GM23338 (cell line): ENCODE measurements at regions not wholly inside any gene's neighbourhood (a gene's known extent, or its start where the extent isn't known, plus 50 kb on each side); places are given as distances from the start of the nearest gene placed in this dataset.

Experiments
- ATAC-seq: fragments of 200-7000 bp; cut with Tn5 transposase; 3 replicates; pipeline ENCODE4 v1.9.1; 2020
- DNase-seq: peaks from one replicate; pipeline ENCODE4 v3.0.0-alpha.2; 2015; ENCODE audit warnings: low spot score
- H2AFZ ChIP-seq: fragments of 200-600 bp; sonication (generic); 2 replicates; pipeline ENCODE4 v1.8.0; 2016; ENCODE audit warnings: antibody characterized with exemption, mild to moderate bottlenecking, moderate library complexity
- H3F3A ChIP-seq: fragments of 200-600 bp; sonication (generic); replicated peaks from 2 replicates; pipeline ENCODE4 v1.8.0; 2017; ENCODE audit warnings: antibody characterized with exemption, mixed run types, low read depth
- H3K27ac ChIP-seq: fragments of 200-600 bp; sonication (generic); 2 replicates; pipeline ENCODE4 v1.6.1; 2016; ENCODE audit warnings: low read depth
- H3K27me3 ChIP-seq: fragments of 200-600 bp; sonication (generic); 2 replicates; pipeline ENCODE4 v1.8.0; 2016; ENCODE audit warnings: mild to moderate bottlenecking, mixed run types, moderate library complexity; ENCODE audit not compliant: insufficient read depth
- H3K36me3 ChIP-seq: fragments of 200-600 bp; sonication (generic); 2 replicates; pipeline ENCODE4 v1.8.0; 2016; ENCODE audit warnings: mild to moderate bottlenecking; ENCODE audit not compliant: insufficient read depth
- H3K4me1 ChIP-seq: fragments of 200-600 bp; sonication (generic); 2 replicates; pipeline ENCODE4 v1.8.0; 2016; ENCODE audit warnings: mild to moderate bottlenecking, moderate library complexity; ENCODE audit not compliant: insufficient read depth
- H3K4me2 ChIP-seq: fragments of 200-600 bp; sonication (generic); 2 replicates; pipeline ENCODE4 v1.7.1; 2017; ENCODE audit warnings: mixed run types
- H3K4me3 ChIP-seq: fragments of 200-600 bp; sonication (generic); 2 replicates; pipeline ENCODE4 v1.6.1; 2016; ENCODE audit warnings: mixed run types
- H3K79me2 ChIP-seq: fragments of 200-600 bp; sonication (generic); replicated peaks from 2 replicates; pipeline ENCODE4 v1.8.0; 2017; ENCODE audit warnings: mild to moderate bottlenecking; ENCODE audit not compliant: insufficient read depth
- H3K9me2 ChIP-seq: fragments of 200-600 bp; sonication (generic); 2 replicates; pipeline ENCODE4 v1.8.0; 2017; ENCODE audit not compliant: insufficient read depth
- H4K20me1 ChIP-seq: fragments of 200-600 bp; sonication (generic); replicated peaks from 2 replicates; pipeline ENCODE4 v1.8.0; 2017; ENCODE audit warnings: mild to moderate bottlenecking; ENCODE audit not compliant: insufficient read depth
- H3K27ac Mint-ChIP-seq: 2 replicates; pipeline ENCODE4 v1.8.0; 2020; ENCODE audit warnings: inconsistent platforms, mild to moderate bottlenecking, moderate library complexity, mixed read lengths
- H3K27me3 Mint-ChIP-seq: 3 replicates; pipeline ENCODE4 v1.8.0; 2022; ENCODE audit warnings: low read depth, mild to moderate bottlenecking, moderate library complexity, mixed read lengths, inconsistent platforms; ENCODE audit not compliant: insufficient read depth, poor library complexity
- H3K36me3 Mint-ChIP-seq: 3 replicates; pipeline ENCODE4 v1.8.0; 2021; ENCODE audit warnings: low read depth, mild to moderate bottlenecking, inconsistent platforms, moderate library complexity, mixed read lengths
- H3K4me1 Mint-ChIP-seq: 3 replicates; pipeline ENCODE4 v1.8.0; 2020; ENCODE audit warnings: mild to moderate bottlenecking, inconsistent platforms, mixed read lengths
- H3K4me3 Mint-ChIP-seq: 3 replicates; pipeline ENCODE4 v1.8.0; 2021; ENCODE audit warnings: moderate library complexity, mild to moderate bottlenecking, inconsistent platforms, mixed read lengths
- H3K9me3 Mint-ChIP-seq: 3 replicates; pipeline ENCODE4 v1.8.0; 2020; ENCODE audit warnings: moderate library complexity, mild to moderate bottlenecking, inconsistent platforms, mixed read lengths
- NANOG ChIP-seq: IDR thresholded peaks from 2 replicates; pipeline ENCODE4 v1.6.1; 2016; ENCODE audit warnings: antibody characterized with exemption, borderline replicate concordance
- POLR2AphosphoS5 ChIP-seq: IDR thresholded peaks from 2 replicates; pipeline ENCODE4 v1.6.1; 2016; ENCODE audit warnings: antibody characterized with exemption, low read depth
- ZNF331 ChIP-seq: fragments of 250-450 bp; sonication (Bioruptor Pico); IDR thresholded peaks from 2 replicates; pipeline ENCODE4 v1.5.0; 2020; ENCODE audit warnings: low read depth, mild to moderate bottlenecking, moderate library complexity
- ZNF462 ChIP-seq: fragments of 250-450 bp; sonication (Bioruptor Pico); IDR thresholded peaks from 2 replicates; pipeline ENCODE4 v1.5.0; 2020; ENCODE audit warnings: mild to moderate bottlenecking, moderate library complexity
- TF ChIP-seq, protein P1 (sequence below), 2 experiments: fragments of 200-600 bp in 1 of 2; sonication (generic) in 1 of 2; conservative IDR thresholded peaks; 2 replicates each; pipeline versions ENCODE4 v1.5.1 to v1.6.1; 2016 to 2017; ENCODE audit warnings: antibody characterized with exemption in 2 of 2, low read depth in 2 of 2, mild to moderate bottlenecking in 2 of 2, moderate library complexity in 1 of 2

- H4K20me1 ChIP-seq = no peaks in the 10 kb centered on the region
- no peak overlapping the region for H3K4me2 ChIP-seq
- Mint-ChIP-seq H3K4me1 (peaks cover 2% of the 10 kb centered on the region; the same call in 1 of the 3 replicates), H3K4me3 (no peak overlapping the region), H3K9me3 (peaks cover 16% of the 10 kb centered on the region), H3K36me3 (no peaks in the 10 kb centered on the region; the same call in 2 of the 3 replicates), H3K27me3 (peaks cover 2% of the 10 kb centered on the region), H3K27ac (no peak overlapping the region)
- ATAC-seq = no peak
- no peaks in the 10 kb centered on the region for H3F3A ChIP-seq
- H3K27me3 ChIP-seq = no peaks in the 10 kb centered on the region
- no peaks in the 10 kb centered on the region for H3K36me3 ChIP-seq
- TF ChIP-seq POLR2AphosphoS5 = no peak
- no peak for TF ChIP-seq ZNF462 (CRISPR knock-in tag)
- peaks cover 7% of the 10 kb centered on the region; the same call in 1 of the 2 replicates for H3K4me1 ChIP-seq
- no peak overlapping the region for H2AFZ ChIP-seq
- H3K9me2 ChIP-seq = peaks cover 3% of the 10 kb centered on the region; the same call in 1 of the 2 replicates
- DNase-seq = no peak
- H3K27ac ChIP-seq = no peak overlapping the region
- no peaks in the 10 kb centered on the region for H3K79me2 ChIP-seq
- no peak overlapping the region for H3K4me3 ChIP-seq
Observed at GRCh38 chr1:207214453-207214852, 107.0 kb upstream of the CD55 start.

DNA sequence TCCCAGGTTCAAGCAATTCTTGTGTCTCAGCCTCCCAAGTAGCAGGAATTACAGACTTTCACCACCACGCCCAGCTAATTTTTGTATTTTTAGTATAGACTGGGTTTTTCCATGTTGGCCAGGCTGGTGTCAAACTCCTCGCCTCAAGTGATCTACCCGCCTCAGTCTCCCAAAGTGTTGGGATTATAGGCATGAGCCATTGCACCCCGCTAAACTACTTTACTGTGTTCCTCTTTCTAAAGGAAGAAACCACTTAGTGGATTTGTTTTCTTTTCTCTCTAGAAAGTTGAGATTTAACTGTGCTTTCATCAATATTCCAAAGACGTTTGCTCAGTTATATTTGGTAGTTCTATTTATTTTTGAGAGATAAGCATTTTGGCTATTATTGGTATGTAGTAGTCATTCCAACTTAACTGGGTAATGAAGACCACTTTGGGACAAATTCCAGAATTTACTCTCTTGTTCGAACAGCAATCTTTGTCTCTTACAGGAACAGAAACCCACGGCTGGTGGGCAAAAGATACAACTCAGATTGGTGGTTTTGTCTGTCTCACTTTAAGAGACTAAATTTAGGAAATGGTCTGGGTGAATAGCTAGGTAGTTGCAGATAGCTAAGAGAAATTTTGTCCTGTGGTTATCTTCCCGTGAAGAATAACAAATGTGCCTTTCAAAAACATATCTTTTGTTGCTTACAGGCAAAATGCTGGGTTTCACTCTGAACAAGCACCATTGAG, 103.5 kb upstream of the CD55 start:
- Histone ChIP-seq H3K4me2 (no peak overlapping the region), H3K9me2 (peaks cover 3% of the 10 kb centered on the region)

More for the DNA sequence above, 103.5 kb upstream of the CD55 start:
- no peak overlapping the region for H3K4me3 ChIP-seq
- Mint-ChIP-seq H3K4me1 (peaks cover 18% of the 10 kb centered on the region), H3K27me3 (no peaks in the 10 kb centered on the region), H3K27ac (no peak overlapping the region), H3K36me3 (no peaks in the 10 kb centered on the region; the same call in 2 of the 3 replicates), H3K4me3 (no peak overlapping the region), H3K9me3 (peaks cover 12% of the 10 kb centered on the region)
- no peak overlapping the region; the same call in 1 of the 2 replicates for H2AFZ ChIP-seq
- no peaks in the 10 kb centered on the region for H3K79me2 ChIP-seq
- no peaks in the 10 kb centered on the region for H4K20me1 ChIP-seq
- ATAC-seq (no peak), DNase-seq (no peak)
- H3F3A ChIP-seq = no peaks in the 10 kb centered on the region
- H3K36me3 ChIP-seq = no peaks in the 10 kb centered on the region
- H3K4me1 ChIP-seq = peaks cover 20% of the 10 kb centered on the region
- TF ChIP-seq NANOG (no peak), ZNF331 (CRISPR knock-in tag) (no peak)
- TF ChIP-seq, protein P1, sequence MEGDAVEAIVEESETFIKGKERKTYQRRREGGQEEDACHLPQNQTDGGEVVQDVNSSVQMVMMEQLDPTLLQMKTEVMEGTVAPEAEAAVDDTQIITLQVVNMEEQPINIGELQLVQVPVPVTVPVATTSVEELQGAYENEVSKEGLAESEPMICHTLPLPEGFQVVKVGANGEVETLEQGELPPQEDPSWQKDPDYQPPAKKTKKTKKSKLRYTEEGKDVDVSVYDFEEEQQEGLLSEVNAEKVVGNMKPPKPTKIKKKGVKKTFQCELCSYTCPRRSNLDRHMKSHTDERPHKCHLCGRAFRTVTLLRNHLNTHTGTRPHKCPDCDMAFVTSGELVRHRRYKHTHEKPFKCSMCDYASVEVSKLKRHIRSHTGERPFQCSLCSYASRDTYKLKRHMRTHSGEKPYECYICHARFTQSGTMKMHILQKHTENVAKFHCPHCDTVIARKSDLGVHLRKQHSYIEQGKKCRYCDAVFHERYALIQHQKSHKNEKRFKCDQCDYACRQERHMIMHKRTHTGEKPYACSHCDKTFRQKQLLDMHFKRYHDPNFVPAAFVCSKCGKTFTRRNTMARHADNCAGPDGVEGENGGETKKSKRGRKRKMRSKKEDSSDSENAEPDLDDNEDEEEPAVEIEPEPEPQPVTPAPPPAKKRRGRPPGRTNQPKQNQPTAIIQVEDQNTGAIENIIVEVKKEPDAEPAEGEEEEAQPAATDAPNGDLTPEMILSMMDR (conservative IDR thresholded peaks at IDR 0.05; ENCODE audit: low read depth in 2 of 2) = no peak
- no peak overlapping the region for H3K27ac ChIP-seq
- no peaks in the 10 kb centered on the region for H3K27me3 ChIP-seq
